ENCODE measurements at regions not wholly inside any gene's neighbourhood (a gene's known extent, or its start where the extent isn't known, plus 50 kb on each side); places are given as distances from the start of the nearest gene placed in this dataset.

GRCh38 chr18:55912071-55912470 lies 324.1 kb upstream of the TCF4 start:
- Mint-ChIP-seq H3K27ac (no peak overlapping the region), H3K9me3 (peaks cover 19% of the 10 kb centered on the region), H3K36me3 (peaks cover 5% of the 10 kb centered on the region), H3K4me3 (no peak overlapping the region), H3K4me1 (peaks cover 37% of the 10 kb centered on the region), H3K27me3 (ENCODE audit: low read depth) (no peaks in the 10 kb centered on the region)
- TF ChIP-seq, protein P1, sequence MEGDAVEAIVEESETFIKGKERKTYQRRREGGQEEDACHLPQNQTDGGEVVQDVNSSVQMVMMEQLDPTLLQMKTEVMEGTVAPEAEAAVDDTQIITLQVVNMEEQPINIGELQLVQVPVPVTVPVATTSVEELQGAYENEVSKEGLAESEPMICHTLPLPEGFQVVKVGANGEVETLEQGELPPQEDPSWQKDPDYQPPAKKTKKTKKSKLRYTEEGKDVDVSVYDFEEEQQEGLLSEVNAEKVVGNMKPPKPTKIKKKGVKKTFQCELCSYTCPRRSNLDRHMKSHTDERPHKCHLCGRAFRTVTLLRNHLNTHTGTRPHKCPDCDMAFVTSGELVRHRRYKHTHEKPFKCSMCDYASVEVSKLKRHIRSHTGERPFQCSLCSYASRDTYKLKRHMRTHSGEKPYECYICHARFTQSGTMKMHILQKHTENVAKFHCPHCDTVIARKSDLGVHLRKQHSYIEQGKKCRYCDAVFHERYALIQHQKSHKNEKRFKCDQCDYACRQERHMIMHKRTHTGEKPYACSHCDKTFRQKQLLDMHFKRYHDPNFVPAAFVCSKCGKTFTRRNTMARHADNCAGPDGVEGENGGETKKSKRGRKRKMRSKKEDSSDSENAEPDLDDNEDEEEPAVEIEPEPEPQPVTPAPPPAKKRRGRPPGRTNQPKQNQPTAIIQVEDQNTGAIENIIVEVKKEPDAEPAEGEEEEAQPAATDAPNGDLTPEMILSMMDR (IDR thresholded peaks at IDR 0.05; ENCODE audit: unreplicated experiment) = no peak
- no peak for DNase-seq (ENCODE audit: low spot score in 2 of 2, unreplicated experiment in 2 of 2)

DNA sequence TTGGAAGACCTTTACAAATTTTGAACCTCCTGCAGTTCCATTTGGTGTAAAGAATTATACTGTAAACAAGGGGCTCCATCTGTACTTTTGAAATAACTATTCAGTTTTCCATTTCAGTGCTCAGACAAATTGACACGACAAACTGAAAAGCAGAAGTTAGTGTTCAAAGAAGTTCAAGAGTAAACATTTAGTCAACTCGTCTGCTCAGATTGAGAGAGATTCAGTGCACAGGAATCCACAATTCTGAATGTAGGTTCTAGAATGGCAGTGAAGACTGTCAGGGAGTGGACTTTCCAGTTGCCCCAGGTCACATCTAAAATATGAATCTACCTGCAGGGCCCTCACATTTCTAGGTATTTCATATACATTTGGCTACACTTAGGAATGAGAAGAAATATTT lies 322.3 kb upstream of the TCF4 start:
- Mint-ChIP-seq H3K36me3 (no peaks in the 10 kb centered on the region), H3K27ac (no peak overlapping the region), H3K4me1 (peaks cover 41% of the 10 kb centered on the region), H3K4me3 (no peak overlapping the region), H3K27me3 (ENCODE audit: low read depth) (no peaks in the 10 kb centered on the region), H3K9me3 (peaks cover 17% of the 10 kb centered on the region)
- DNase-seq (ENCODE audit: low spot score in 2 of 2, unreplicated experiment in 2 of 2) = no peak
- TF ChIP-seq, protein P1 (IDR thresholded peaks at IDR 0.05; ENCODE audit: unreplicated experiment) = no peak

GRCh38 chr18:55908901-55909366 lies 320.9 kb upstream of the TCF4 start:
- no peaks in the 10 kb centered on the region for H3K27me3 Mint-ChIP-seq (ENCODE audit: low read depth)
- H3K4me1 Mint-ChIP-seq = peaks cover 41% of the 10 kb centered on the region
- H3K4me3 Mint-ChIP-seq = no peak overlapping the region
- peaks cover 1% of the 10 kb centered on the region for H3K36me3 Mint-ChIP-seq
- DNase-seq (ENCODE audit: low spot score in 2 of 2, unreplicated experiment in 2 of 2) = no peak
- H3K9me3 Mint-ChIP-seq = peaks cover 13% of the 10 kb centered on the region
- TF ChIP-seq, protein P1 (IDR thresholded peaks at IDR 0.05; ENCODE audit: unreplicated experiment) = no peak
- peak overlapping the region; percentile 32 for H3K27ac Mint-ChIP-seq

DNA sequence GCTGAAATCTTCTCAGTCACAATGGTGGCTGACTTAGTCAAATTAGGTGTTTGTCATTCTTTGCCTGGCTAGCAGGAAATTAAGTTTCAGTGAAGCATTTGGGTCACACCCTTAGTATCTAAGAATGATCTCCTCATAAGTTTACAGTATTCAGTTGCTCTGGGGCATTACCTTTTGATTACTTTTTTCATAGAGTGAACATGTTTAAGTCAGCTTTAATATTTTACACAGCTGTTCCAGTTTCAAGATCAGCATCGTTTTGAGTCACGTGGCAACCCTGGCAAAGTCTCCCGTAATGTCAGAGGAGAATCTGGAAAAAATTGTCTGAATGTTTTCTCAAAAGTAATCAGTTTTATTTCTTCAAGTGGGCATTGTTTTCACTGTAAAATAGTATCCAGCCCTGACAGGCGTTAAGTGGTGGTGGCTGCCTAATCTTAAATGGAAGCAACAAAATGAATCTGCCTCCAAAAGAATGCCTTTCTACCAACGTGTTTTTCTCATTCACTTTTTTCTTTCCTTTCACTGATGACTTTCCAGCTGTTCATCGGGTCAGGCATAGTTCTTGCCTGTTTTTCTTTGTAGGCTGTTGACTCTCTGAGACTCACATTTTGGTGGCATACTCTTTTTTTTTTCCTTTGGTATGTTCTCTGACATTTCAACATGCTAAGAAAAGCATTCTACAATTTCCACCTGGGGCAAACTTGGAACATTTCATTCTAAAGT lies 319.6 kb upstream of the TCF4 start:
- peaks cover 44% of the 10 kb centered on the region for H3K4me1 Mint-ChIP-seq
- peak overlapping the region; percentile 73 for H3K27ac Mint-ChIP-seq
- H3K9me3 Mint-ChIP-seq = peaks cover 10% of the 10 kb centered on the region
- H3K27me3 Mint-ChIP-seq (ENCODE audit: low read depth) = no peaks in the 10 kb centered on the region
- TF ChIP-seq, protein P1 (IDR thresholded peaks at IDR 0.05; ENCODE audit: unreplicated experiment) = no peak
- peaks cover 1% of the 10 kb centered on the region for H3K36me3 Mint-ChIP-seq
- DNase-seq (ENCODE audit: low spot score in 2 of 2, unreplicated experiment in 2 of 2) = no peak
- H3K4me3 Mint-ChIP-seq = no peak overlapping the region

DNA sequence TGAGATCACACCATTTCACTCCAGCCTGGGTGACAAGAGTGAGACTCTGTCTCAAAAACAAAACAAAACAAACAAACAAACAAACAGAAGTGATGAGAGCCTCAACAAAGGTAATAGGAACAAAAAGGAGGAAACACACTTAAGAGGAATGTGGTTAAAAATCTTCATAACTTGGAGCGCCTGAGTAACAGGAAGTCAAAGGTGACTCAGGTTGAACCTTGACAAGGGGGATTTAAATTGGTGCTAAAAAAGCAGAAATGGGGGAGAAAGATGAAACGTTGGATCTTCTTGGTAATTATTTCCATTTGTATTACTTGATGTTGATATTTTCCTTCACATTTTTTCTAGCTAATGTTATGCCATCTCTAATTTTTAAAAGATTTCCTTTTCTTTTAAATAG lies 318.5 kb upstream of the TCF4 start:
- H3K4me1 Mint-ChIP-seq = peaks cover 48% of the 10 kb centered on the region
- DNase-seq (ENCODE audit: low spot score in 2 of 2, unreplicated experiment in 2 of 2) = no peak
- no peaks in the 10 kb centered on the region for H3K27me3 Mint-ChIP-seq (ENCODE audit: low read depth)
- H3K27ac Mint-ChIP-seq = no peak overlapping the region
- no peak overlapping the region for H3K4me3 Mint-ChIP-seq
- H3K36me3 Mint-ChIP-seq = peaks cover 1% of the 10 kb centered on the region
- peaks cover 9% of the 10 kb centered on the region for H3K9me3 Mint-ChIP-seq
- TF ChIP-seq, protein P1 (IDR thresholded peaks at IDR 0.05; ENCODE audit: unreplicated experiment) = no peak
